OCI-LY3 (cell line): ENCODE measurements at regions not wholly inside any gene's neighbourhood (a gene's known extent, or its start where the extent isn't known, plus 50 kb on each side); places are given as distances from the start of the nearest gene placed in this dataset.

Source experiments
- H2AFZ ChIP-seq: fragments of 200-600, 300-600 bp; shearing (Covaris generic); 2 replicates; pipeline ENCODE4 v1.6.0; 2014; ENCODE audit warnings: antibody characterized with exemption, low read depth, low read length
- H3K27ac ChIP-seq: fragments of 200-600, 300-600 bp; sonication (generic); 2 replicates; pipeline ENCODE4 v1.5.1; 2014; ENCODE audit warnings: mild to moderate bottlenecking, low read length, moderate library complexity, mixed read lengths
- H3K27me3 ChIP-seq: fragments of 200-600, 300-600 bp; sonication (generic); 2 replicates; pipeline ENCODE4 v1.6.1; 2014; ENCODE audit warnings: low read depth, low read length, mixed read lengths
- H3K36me3 ChIP-seq: fragments of 200-600, 300-600 bp; sonication (generic); replicated peaks from 2 replicates; pipeline ENCODE3; 2014; ENCODE audit warnings: low read depth, low read length, mixed read lengths
- H3K4me1 ChIP-seq: fragments of 300-600, 200-600 bp; sonication (generic); 2 replicates; pipeline ENCODE4 v1.6.1; 2014; ENCODE audit warnings: low read length, mixed read lengths
- H3K4me2 ChIP-seq: fragments of 200-600, 300-600 bp; sonication (generic); 2 replicates; pipeline ENCODE4 v1.6.1; 2014; ENCODE audit warnings: low read length, mixed read lengths
- H3K4me3 ChIP-seq: fragments of 300-600, 200-600 bp; sonication (generic); 2 replicates; pipeline ENCODE4 v1.5.1; 2014; ENCODE audit warnings: antibody characterized with exemption, mild to moderate bottlenecking, low read length, moderate library complexity
- H3K79me2 ChIP-seq: fragments of 300-600, 200-600 bp; shearing (Covaris generic); 2 replicates; pipeline ENCODE4 v1.6.1; 2014; ENCODE audit warnings: mild to moderate bottlenecking, low read length, mixed read lengths
- H3K9ac ChIP-seq: fragments of 300-600, 200-600 bp; shearing (Covaris generic); 2 replicates; pipeline ENCODE4 v1.6.0; 2014; ENCODE audit warnings: mild to moderate bottlenecking, low read length, moderate library complexity
- H3K9me3 ChIP-seq: fragments of 200-600, 300-600 bp; shearing (Covaris generic); 2 replicates; pipeline ENCODE4 v1.6.1; 2014; ENCODE audit warnings: low read length, mixed read lengths; ENCODE audit not compliant: insufficient read depth
- H4K20me1 ChIP-seq: fragments of 200-600, 300-600 bp; sonication (generic); 2 replicates; pipeline ENCODE4 v1.6.1; 2016; ENCODE audit warnings: low read length, mixed read lengths; ENCODE audit not compliant: insufficient read depth
- CTCF ChIP-seq: fragments of 200-600, 300-600 bp; sonication (generic); IDR thresholded peaks from 2 replicates; pipeline ENCODE4 v1.5.1; 2014; ENCODE audit warnings: antibody characterized with exemption, low read length, low read depth
- EZH2phosphoT487 ChIP-seq: fragments of 200-600 bp; shearing (Covaris generic); IDR thresholded peaks from 2 replicates; pipeline ENCODE4 v1.6.1; 2018; ENCODE audit warnings: antibody characterized with exemption, mixed run types, low read depth

- Histone ChIP-seq H3K27ac (peak overlapping the region; percentile 96), H3K4me2 (peak overlapping the region; percentile 81), H3K36me3 (peaks cover 5% of the 10 kb centered on the region)
Observed at GRCh38 chr7:116315803-116316202, 105.5 kb downstream of the TES start.

GRCh38 chr7:116316838-116317628 lies 106.7 kb downstream of the TES start:
- H3K4me2 ChIP-seq = peak overlapping the region; percentile 81
- peak overlapping the region; percentile 96 for H3K27ac ChIP-seq
- no peak for TF ChIP-seq EZH2phosphoT487
- no peak for TF ChIP-seq CTCF
- H2AFZ ChIP-seq = no peak overlapping the region
- no peaks in the 10 kb centered on the region for H3K27me3 ChIP-seq
- H3K9me3 ChIP-seq = no peaks in the 10 kb centered on the region
- no peaks in the 10 kb centered on the region for H4K20me1 ChIP-seq
- no peaks in the 10 kb centered on the region for H3K79me2 ChIP-seq
- peak overlapping the region; percentile 74 for H3K9ac ChIP-seq
- H3K36me3 ChIP-seq = peaks cover 5% of the 10 kb centered on the region
- H3K4me3 ChIP-seq = peak overlapping the region; percentile 68
- H3K4me1 ChIP-seq = peaks cover 51% of the 10 kb centered on the region

More at GRCh38 chr7:116315803-116316202, 105.5 kb downstream of the TES start:
- no peaks in the 10 kb centered on the region for H3K79me2 ChIP-seq
- H3K4me1 ChIP-seq = peaks cover 56% of the 10 kb centered on the region
- peak overlapping the region; percentile 74 for H3K9ac ChIP-seq
- no peaks in the 10 kb centered on the region for H3K27me3 ChIP-seq
- H4K20me1 ChIP-seq = no peaks in the 10 kb centered on the region
- no peaks in the 10 kb centered on the region for H3K9me3 ChIP-seq
- TF ChIP-seq CTCF (no peak), EZH2phosphoT487 (no peak)
- peak overlapping the region; percentile 48 for H2AFZ ChIP-seq
- peak overlapping the region; percentile 68 for H3K4me3 ChIP-seq

GRCh38 chr7:116317907-116318306 lies 107.6 kb downstream of the TES start:
- H3K79me2 ChIP-seq = no peaks in the 10 kb centered on the region
- H3K4me2 ChIP-seq = peak overlapping the region; percentile 81
- peaks cover 5% of the 10 kb centered on the region for H3K36me3 ChIP-seq
- peaks cover 50% of the 10 kb centered on the region for H3K4me1 ChIP-seq
- no peaks in the 10 kb centered on the region for H4K20me1 ChIP-seq
- H3K27ac ChIP-seq = peak overlapping the region; percentile 96
- H3K4me3 ChIP-seq = peak overlapping the region; percentile 26; the same call in 1 of the 2 replicates
- H3K27me3 ChIP-seq = no peaks in the 10 kb centered on the region
- no peak overlapping the region for H2AFZ ChIP-seq
- peak overlapping the region; percentile 74 for H3K9ac ChIP-seq
- TF ChIP-seq CTCF = no peak
- TF ChIP-seq EZH2phosphoT487 = no peak
- H3K9me3 ChIP-seq = no peaks in the 10 kb centered on the region

- Histone ChIP-seq H3K4me2 (peak overlapping the region; percentile 15; the same call in 1 of the 2 replicates), H2AFZ (peak overlapping the region; percentile 74), H3K4me3 (no peak overlapping the region), H3K79me2 (no peaks in the 10 kb centered on the region), H3K4me1 (peaks cover 36% of the 10 kb centered on the region), H3K9me3 (no peaks in the 10 kb centered on the region), H3K27ac (no peak overlapping the region), H4K20me1 (no peaks in the 10 kb centered on the region), H3K9ac (no peak overlapping the region), H3K36me3 (peaks cover 7% of the 10 kb centered on the region), H3K27me3 (no peaks in the 10 kb centered on the region)
- TF ChIP-seq EZH2phosphoT487 (no peak), CTCF (no peak)
Observed at GRCh38 chr7:116322541-116322940, 112.2 kb downstream of the TES start.
